Transverse colon (tissue), 3 donors: ENCODE measurements at regions not wholly inside any gene's neighbourhood (a gene's known extent, or its start where the extent isn't known, plus 50 kb on each side); places are given as distances from the start of the nearest gene placed in this dataset.

Experiments used
- CTCF ChIP-seq, 5 experiments: fragments of 200-600 bp in 3 of 5; fragments of 450-650 bp in 2 of 5; sonication (generic) in 3 of 5; IDR thresholded peaks; 1 replicate in 2 of 5; 2 replicates in 3 of 5; pipeline ENCODE4 v1.5.1; 2016 to 2017; ENCODE audit warnings: antibody characterized with exemption in 5 of 5, inconsistent platforms in 3 of 5, mild to moderate bottlenecking in 2 of 5, moderate library complexity in 1 of 5
- POLR2A ChIP-seq: fragments of 450-650 bp; IDR thresholded peaks from one replicate; pipeline ENCODE4 v1.6.1; 2016; ENCODE audit warnings: antibody characterized with exemption, mild to moderate bottlenecking, moderate library complexity

- TF ChIP-seq CTCF (IDR thresholded peaks at IDR 0.05): no peak
- TF ChIP-seq POLR2A: no peak
These were observed 91.6 kb downstream of the OLFM1 start for GRCh38 chr9:135179041-135179440.
